SK-MEL-5 (cell line): ENCODE measurements at regions not wholly inside any gene's neighbourhood (a gene's known extent, or its start where the extent isn't known, plus 50 kb on each side); places are given as distances from the start of the nearest gene placed in this dataset.

Source experiments
- DNase-seq: peaks from one replicate; pipeline ENCODE4 v3.0.0-alpha.2; 2016; ENCODE audit warnings: low read depth, low spot score
- in situ Hi-C: cut with HindIII; loops from 2 replicates; pipeline ENCODE4 v1.10.0; 2016; ENCODE audit warnings: low sequenced_read_pairs, high pct_unique_total_duplicates, low pct_unique_long_range_greater_than_20kb

DNA sequence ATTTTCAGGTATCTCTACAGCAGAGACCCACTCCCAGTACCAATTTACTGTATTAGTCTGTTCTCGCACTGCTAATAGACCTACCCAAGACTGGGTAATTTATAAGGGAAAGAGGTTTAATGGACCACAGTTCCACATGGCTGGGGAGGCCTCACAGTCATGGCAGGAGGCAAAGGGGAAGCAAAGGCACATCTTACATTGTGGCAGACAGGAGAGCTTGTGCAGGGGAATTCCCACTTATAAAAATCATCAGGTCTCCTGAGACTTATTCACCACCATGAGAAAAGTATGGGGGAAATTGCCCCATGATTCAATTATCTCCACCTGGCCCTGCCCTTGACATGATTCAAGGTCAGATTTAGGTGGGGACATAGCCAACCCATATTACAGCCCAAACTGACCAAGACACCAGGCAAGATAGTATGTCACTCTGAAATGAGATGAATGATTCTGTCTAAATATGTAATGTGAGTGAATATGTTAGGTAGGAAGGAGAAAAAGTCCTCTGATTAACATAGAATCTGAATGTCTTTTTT lies 182.5 kb upstream of the CDH12 start:
- no peak for DNase-seq
- in situ Hi-C loops, result no loop called here

DNA sequence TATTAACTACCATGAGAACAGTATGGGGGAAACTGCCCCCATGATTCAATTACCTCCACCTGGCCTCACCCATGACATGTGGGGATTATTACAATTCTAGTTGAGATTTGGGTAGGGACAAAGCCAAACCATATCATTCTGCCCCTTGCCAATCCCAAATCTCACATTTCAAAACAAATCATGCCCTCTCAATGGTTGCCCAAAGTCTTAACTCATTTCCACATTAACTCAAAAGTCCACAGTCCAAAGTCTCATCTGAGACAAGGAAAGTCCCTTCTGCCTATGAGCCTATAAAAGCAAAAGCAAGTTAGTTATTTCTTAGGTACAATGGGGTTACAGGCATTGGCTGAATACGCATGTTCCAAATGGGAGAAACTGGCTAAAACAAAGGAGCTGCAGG lies 180.7 kb upstream of the CDH12 start:
- DNase-seq, result no peak
- in situ Hi-C loops, result no loop called here

GRCh38 chr5:23029290-23029689 lies 176.1 kb upstream of the CDH12 start:
- DNase-seq, result no peak
- in situ Hi-C loops, result no loop called here

GRCh38 chr5:23028445-23029021 lies 175.4 kb upstream of the CDH12 start:
- no peak for DNase-seq
- in situ Hi-C loops, result no loop called here

DNA sequence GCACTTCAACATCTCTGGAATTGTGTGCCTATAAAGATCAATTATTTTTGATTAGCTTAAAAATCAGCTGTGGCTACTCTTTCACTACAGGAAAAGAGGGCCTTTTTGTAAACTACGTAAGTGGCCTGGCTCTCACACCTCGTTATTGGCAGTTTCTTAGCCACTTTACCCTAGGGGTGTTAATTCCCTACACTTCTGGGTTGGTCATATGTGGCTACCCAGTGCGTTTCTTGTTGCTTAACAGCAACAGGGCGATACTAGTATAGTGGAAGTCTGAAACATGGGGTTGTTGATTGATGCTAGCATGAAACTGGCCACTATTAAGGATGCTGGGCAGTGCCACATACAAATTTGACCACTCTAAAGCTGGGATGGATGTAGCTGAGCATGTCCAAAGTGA lies 174.7 kb upstream of the CDH12 start:
- in situ Hi-C loops, result no loop called here
- DNase-seq, result no peak

DNA sequence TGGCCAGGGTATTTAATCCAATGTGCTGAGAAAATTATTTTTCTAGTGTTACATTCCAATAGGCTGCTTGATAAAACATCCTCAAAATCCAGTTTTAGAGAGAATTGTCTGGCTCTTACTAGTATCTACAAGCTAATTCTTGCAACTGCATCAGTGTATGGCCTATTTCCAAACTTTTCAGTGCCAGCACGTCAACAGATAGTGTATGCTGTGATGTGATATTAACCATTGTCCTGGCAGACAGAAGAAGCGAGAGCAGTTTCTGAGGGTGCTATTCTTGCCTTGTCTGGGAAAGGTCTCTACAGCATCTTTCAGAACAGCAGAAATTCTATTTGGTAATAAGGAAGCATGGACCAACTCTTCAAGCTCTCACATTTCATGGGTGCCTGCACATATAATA lies 174.2 kb upstream of the CDH12 start:
- no peak for DNase-seq
- in situ Hi-C loops, result no loop called here

DNA sequence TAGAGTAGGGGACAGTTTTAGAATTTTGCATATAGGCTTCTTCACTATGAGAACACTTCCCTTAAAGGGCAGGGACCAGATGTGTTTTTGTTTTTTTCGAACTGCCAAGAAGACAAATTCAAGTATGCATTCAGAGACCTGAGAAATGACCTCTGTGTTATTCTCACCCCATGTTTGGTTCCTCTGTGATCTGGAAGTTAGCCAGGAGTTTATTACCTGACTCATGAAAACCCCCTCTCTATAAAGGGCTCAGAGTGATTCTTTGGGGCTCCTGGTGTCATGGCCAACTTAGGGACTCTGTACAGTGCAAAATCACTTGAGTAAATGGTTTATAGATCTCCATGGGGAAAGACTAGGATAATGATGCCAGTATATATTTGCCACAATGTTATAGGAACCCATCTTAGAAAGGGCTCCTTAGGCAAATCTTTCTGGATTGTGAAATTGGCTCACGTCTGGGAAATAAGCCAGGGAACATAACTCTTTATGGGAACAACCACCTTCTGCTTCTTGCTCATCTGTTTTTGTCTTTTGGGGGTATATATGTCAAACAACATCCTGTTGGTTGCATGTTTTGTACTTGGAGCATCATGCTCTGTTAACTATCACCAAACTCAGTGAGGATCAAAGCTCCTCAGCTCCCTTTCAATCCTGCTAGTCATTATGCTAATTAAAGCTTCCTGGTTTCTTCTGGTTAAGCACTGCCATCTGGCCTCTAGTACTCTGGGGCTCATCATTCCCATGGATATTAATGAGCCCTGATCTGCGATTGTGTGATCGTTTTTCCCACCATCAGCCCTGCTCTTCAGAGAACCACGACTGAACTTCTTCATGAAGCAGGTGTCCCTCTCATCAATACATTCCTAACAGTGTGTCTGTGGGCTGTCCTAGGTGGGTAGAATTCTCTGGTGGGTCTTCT lies 173.4 kb upstream of the CDH12 start:
- DNase-seq, result no peak
- in situ Hi-C loops, result no loop called here

GRCh38 chr5:23025629-23026233 lies 172.6 kb upstream of the CDH12 start:
- DNase-seq, result no peak
- in situ Hi-C loops, result no loop called here

DNA sequence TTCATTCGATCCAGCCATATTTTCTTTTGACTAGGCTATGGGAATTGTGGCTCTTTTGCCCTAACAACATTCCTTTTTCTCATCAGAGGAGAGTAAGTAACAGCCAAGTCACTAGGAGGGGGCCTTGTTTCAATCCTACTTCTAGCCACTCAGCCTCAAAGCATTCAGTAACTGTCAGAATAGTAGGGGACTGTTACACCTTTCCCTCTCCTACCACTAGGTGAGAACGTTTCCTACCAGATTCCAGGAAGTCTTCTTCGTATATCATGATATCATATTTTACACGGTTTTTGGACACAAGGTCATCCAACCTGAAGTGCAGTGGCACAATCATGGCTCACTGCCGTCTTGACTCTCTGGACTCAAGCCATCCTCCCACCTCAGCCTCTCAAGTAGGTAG lies 171.3 kb upstream of the CDH12 start:
- DNase-seq, result no peak
- in situ Hi-C loops, result no loop called here

- in situ Hi-C loops, result no loop called here
- no peak for DNase-seq
Measured at GRCh38 chr5:23014825-23015224, 161.7 kb upstream of the CDH12 start.

GRCh38 chr5:23014266-23014665 lies 161.1 kb upstream of the CDH12 start:
- in situ Hi-C loops, result no loop called here
- DNase-seq, result no peak

- peak; percentile 20 for DNase-seq
- in situ Hi-C loops, result no loop called here
Measured at GRCh38 chr5:23013395-23013998, 160.4 kb upstream of the CDH12 start.

DNA sequence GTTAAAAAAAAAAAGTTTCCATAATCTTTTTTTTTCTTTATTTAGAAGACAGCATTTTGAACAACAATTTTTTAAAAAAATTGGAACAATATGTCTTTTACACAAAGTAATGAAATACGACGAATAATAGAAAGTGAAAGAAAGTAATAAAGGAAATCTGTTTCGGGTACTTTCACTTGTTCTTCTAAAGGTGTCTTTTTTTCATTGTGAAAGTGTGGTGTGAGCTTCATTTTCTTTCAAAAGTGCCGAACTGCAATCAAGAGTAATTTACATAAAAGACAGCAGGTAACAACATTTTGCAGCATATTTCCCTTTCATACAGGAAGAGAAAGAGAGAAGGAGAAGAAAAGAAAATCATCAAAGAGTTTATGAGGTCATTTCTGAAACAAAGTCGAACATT lies 159.7 kb upstream of the CDH12 start:
- in situ Hi-C loops, result no loop called here
- no peak for DNase-seq

DNA sequence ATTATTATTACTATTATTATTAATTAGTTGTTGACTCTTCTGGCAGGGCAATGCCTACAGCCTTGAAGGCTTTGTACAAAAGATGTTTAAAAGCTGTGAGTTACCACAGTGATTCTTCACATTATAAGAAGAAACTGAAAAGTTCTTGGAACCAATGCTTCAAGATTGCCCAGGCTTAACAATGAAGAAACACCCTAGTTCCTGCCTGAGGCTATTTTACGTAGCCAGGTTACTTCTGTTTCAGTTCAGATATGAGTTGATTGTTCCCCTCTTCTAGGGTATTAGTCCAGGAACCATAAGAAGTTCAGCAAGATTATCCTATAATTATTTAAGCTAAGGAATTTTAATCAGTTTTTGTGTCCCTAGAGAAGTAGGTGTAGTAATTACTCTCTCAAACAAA lies 154.6 kb upstream of the CDH12 start:
- no peak for DNase-seq
- in situ Hi-C loops, result no loop called here

GRCh38 chr5:23007236-23007635 lies 154.1 kb upstream of the CDH12 start:
- in situ Hi-C loops, result no loop called here
- DNase-seq, result no peak

- in situ Hi-C loops, result no loop called here
- DNase-seq, result no peak
Measured at GRCh38 chr5:23001120-23001519, 148.0 kb upstream of the CDH12 start.

- in situ Hi-C loops, result no loop called here
- no peak for DNase-seq
Measured at GRCh38 chr5:22998774-22999173, 145.6 kb upstream of the CDH12 start.

GRCh38 chr5:22998362-22998761 lies 145.2 kb upstream of the CDH12 start:
- in situ Hi-C loops, result no loop called here
- no peak for DNase-seq
